Naive B cell (primary cell): ENCODE measurements at regions not wholly inside any gene's neighbourhood (a gene's known extent, or its start where the extent isn't known, plus 50 kb on each side); places are given as distances from the start of the nearest gene placed in this dataset.
"Not testable (repeated sequence)": the region's sequence is repeated elsewhere in the genome, so short reads cannot be mapped to it uniquely, and the experiment has no call there.

Experiments used
- ATAC-seq, 2 donors: fragments of 150-1000 bp; cut with Tn5 transposase; 2 replicates each; pipeline ENCODE4 v1.10.0; 2021; ENCODE audit warnings: low read depth in 2 of 2, mild to moderate bottlenecking in 2 of 2, moderate library complexity in 2 of 2
- DNase-seq: peaks from one replicate; pipeline ENCODE4 v3.0.0; 2022
- H3K27ac Mint-ChIP-seq, 6 donors: one replicate each; pipeline ENCODE4 v1.8.0; 2020 to 2022; ENCODE audit warnings: mild to moderate bottlenecking in 6 of 6, mixed read lengths in 6 of 6, moderate library complexity in 5 of 6, inconsistent platforms in 2 of 6
- H3K27me3 Mint-ChIP-seq, 3 donors: one replicate each; pipeline ENCODE4 v1.8.0; 2021 to 2022; ENCODE audit warnings: mixed read lengths in 3 of 3, mild to moderate bottlenecking in 1 of 3
- H3K36me3 Mint-ChIP-seq, 2 donors: one replicate each; pipeline ENCODE4 v1.8.0; 2020 to 2022; ENCODE audit warnings: mixed read lengths in 2 of 2, inconsistent platforms in 1 of 2, mild to moderate bottlenecking in 1 of 2
- H3K4me1 Mint-ChIP-seq, 3 donors: one replicate each; pipeline ENCODE4 v1.8.0; 2020 to 2022; ENCODE audit warnings: mixed read lengths in 3 of 3, inconsistent platforms in 1 of 3, mild to moderate bottlenecking in 1 of 3, moderate library complexity in 1 of 3
- H3K4me3 Mint-ChIP-seq, 8 donors: one replicate each; pipeline ENCODE4 v1.8.0; 2020 to 2022; ENCODE audit warnings: mild to moderate bottlenecking in 8 of 8, mixed read lengths in 8 of 8, moderate library complexity in 8 of 8, inconsistent platforms in 2 of 8
- H3K9me3 Mint-ChIP-seq, 7 donors: one replicate each; pipeline ENCODE4 v1.8.0; 2020 to 2022; ENCODE audit warnings: mixed read lengths in 7 of 7, mild to moderate bottlenecking in 5 of 7, inconsistent platforms in 2 of 7, moderate library complexity in 1 of 7

GRCh38 chr6:27808242-27809066, 103.7 kb downstream of the OR2B2 start:
- H3K27me3 Mint-ChIP-seq, H3K36me3 Mint-ChIP-seq: not testable (repeated sequence)
- Mint-ChIP-seq H3K9me3 (peaks cover 0 to 29% (median 11%) of the 10 kb centered on the region in 7 donors), H3K4me1 (peaks cover 25 to 44% (median 34%) of the 10 kb centered on the region in 3 donors), H3K27ac (peak overlapping the region; percentile 93 to 99 (median 96)), H3K4me3 (peak overlapping the region; percentile 88 to 99 (median 96))
- DNase-seq (peak; percentile 30), ATAC-seq (peak in 1 of 2 donors; percentile 2)

DNA sequence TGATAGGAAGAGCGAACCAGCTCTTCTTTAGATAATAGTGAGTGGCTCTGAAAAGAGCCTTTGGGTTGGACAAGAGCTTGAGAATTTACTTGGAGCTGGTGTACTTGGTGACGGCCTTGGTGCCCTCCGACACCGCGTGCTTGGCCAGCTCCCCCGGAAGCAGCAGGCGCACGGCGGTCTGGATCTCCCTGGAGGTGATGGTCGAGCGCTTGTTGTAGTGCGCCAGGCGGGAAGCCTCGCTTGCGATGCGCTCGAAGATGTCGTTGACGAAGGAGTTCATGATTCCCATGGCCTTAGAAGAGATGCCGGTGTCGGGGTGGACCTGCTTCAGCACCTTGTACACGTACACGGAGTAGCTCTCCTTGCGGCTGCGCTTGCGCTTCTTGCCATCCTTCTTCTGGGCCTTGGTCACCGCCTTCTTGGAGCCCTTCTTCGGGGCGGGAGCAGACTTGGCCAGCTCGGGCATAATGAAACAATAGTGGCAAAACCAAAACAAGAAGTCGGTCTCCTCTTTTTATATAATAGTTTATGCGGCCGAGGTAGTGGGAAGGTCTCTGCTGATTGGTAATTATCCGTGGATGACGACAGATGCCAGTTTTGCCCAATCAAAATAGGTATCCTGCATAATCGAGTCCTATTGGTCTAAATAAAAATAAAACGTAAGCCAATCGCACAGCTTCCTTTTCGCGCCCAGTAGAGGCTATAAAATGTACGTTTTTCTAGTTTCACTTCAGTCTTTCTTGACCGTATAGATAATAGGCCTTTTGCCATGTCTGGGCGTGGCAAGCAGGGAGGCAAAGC, 104.6 kb downstream of the OR2B2 start:
- H3K4me3 Mint-ChIP-seq, result peak overlapping the region; percentile 88 to 99 (median 96)
- peaks cover 25 to 44% (median 34%) of the 10 kb centered on the region in 3 donors for H3K4me1 Mint-ChIP-seq

GRCh38 chr6:27806981-27807440, 105.2 kb downstream of the OR2B2 start:
- no peaks in the 10 kb centered on the region for H3K36me3 Mint-ChIP-seq
- DNase-seq (no peak), ATAC-seq (no peak)
- H3K27ac Mint-ChIP-seq, result peak overlapping the region; percentile 79 to 99 (median 95)
- peaks cover 0 to 29% (median 11%) of the 10 kb centered on the region in 7 donors for H3K9me3 Mint-ChIP-seq
- H3K27me3 Mint-ChIP-seq, result no peaks in the 10 kb centered on the region
- H3K4me1 Mint-ChIP-seq, result peaks cover 25 to 44% (median 34%) of the 10 kb centered on the region in 3 donors
- H3K4me3 Mint-ChIP-seq, result peak overlapping the region; percentile 88 to 99 (median 96)

More for the DNA sequence above, 104.6 kb downstream of the OR2B2 start:
- DNase-seq (peak; percentile 86), ATAC-seq (peak; percentile 75)
- H3K36me3 Mint-ChIP-seq, H3K27me3 Mint-ChIP-seq: not testable (repeated sequence)
- Mint-ChIP-seq H3K27ac (peak overlapping the region; percentile 93 to 99 (median 96)), H3K9me3 (peaks cover 0 to 29% (median 11%) of the 10 kb centered on the region in 7 donors)

DNA sequence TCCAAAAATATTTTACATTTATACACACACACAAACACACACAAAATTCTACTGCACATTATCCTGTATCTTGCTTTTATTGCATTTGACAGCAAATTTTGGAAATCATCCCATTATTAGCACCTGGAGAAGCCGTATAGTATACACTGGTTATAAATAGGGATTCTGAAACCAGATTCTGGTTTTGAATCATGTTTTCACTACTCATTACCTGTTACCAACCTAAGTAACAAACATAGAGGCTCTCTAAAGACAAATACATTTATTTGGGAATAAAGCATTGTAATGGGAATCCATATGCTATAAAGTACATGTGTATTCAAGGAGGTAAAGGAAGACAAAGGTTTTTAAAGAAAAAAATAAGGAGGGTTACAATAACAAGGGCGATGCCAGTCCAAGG, 106.8 kb downstream of the OR2B2 start:
- peaks cover 0 to 29% (median 11%) of the 10 kb centered on the region in 7 donors for H3K9me3 Mint-ChIP-seq
- peak overlapping the region in 1 of 8 donors; percentile 88 for H3K4me3 Mint-ChIP-seq
- H3K27ac Mint-ChIP-seq, result no peak overlapping the region
- ATAC-seq (no peak), DNase-seq (no peak)
- H3K27me3 Mint-ChIP-seq, result peaks cover 0 to 6% (median 0%) of the 10 kb centered on the region in 3 donors
- H3K36me3 Mint-ChIP-seq, result no peaks in the 10 kb centered on the region
- peaks cover 12 to 33% (median 23%) of the 10 kb centered on the region in 3 donors for H3K4me1 Mint-ChIP-seq

DNA sequence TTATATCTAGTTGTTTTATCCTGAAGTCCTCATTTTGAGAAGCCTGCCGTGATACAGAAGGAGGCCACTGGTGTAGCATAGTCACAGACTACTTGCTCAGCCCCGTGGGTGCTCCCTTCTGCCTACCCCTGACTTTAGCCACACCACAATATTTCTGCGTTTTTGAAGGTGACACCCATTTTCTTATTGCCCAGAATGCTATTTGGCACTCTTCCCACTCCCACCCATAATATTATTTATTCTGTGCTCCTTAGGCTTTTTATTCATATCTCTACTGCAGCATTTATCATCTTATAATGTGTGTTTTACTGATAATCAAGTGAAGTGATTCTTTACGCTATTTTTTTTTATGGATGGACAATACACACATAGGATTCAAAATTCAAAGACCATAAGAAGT, 107.3 kb downstream of the OR2B2 start:
- H3K27ac Mint-ChIP-seq, result no peak overlapping the region
- peaks cover 11 to 28% (median 18%) of the 10 kb centered on the region in 3 donors for H3K4me1 Mint-ChIP-seq
- H3K27me3 Mint-ChIP-seq, result peaks cover 0 to 6% (median 0%) of the 10 kb centered on the region in 3 donors
- no peak overlapping the region for H3K4me3 Mint-ChIP-seq
- ATAC-seq (no peak), DNase-seq (no peak)
- peaks cover 0 to 26% (median 11%) of the 10 kb centered on the region in 7 donors for H3K9me3 Mint-ChIP-seq
- H3K36me3 Mint-ChIP-seq, result no peaks in the 10 kb centered on the region

- H3K27ac Mint-ChIP-seq, result no peak overlapping the region
- H3K4me3 Mint-ChIP-seq, result no peak overlapping the region
- ATAC-seq (no peak), DNase-seq (no peak)
- H3K27me3 Mint-ChIP-seq, result peaks cover 0 to 16% (median 8%) of the 10 kb centered on the region in 3 donors
- peaks cover 0 to 2% (median 0%) of the 10 kb centered on the region in 3 donors for H3K4me1 Mint-ChIP-seq
- no peaks in the 10 kb centered on the region for H3K36me3 Mint-ChIP-seq
- no peaks in the 10 kb centered on the region for H3K9me3 Mint-ChIP-seq
Observed at GRCh38 chr6:27800731-27801373, 111.3 kb downstream of the OR2B2 start.

DNA sequence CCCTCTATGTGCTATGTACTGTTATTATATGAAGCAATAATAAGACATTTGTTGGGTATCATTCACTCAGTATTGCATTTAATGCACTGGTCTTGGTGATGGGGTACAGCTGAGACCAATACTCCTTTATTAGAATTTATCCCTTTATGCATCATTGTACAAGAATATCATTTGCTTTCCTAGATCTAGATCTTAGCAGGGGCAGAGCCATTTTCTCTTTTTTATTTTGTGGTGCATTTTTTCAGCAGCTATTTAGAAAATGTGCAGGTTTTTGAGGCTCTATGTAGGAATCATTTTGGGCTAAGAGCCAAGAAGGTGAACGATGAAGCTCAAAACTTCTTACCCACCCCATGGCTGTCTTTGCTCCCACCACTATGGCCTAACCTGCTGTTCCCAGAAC, 114.2 kb downstream of the OR2B2 start:
- no peaks in the 10 kb centered on the region for H3K36me3 Mint-ChIP-seq
- peaks cover 0 to 16% (median 13%) of the 10 kb centered on the region in 3 donors for H3K27me3 Mint-ChIP-seq
- no peak overlapping the region for H3K4me3 Mint-ChIP-seq
- H3K9me3 Mint-ChIP-seq, result no peaks in the 10 kb centered on the region
- no peak for DNase-seq
- H3K4me1 Mint-ChIP-seq, result peaks cover 1 to 8% (median 1%) of the 10 kb centered on the region in 3 donors
- ATAC-seq, result no peak
- no peak overlapping the region for H3K27ac Mint-ChIP-seq

DNA sequence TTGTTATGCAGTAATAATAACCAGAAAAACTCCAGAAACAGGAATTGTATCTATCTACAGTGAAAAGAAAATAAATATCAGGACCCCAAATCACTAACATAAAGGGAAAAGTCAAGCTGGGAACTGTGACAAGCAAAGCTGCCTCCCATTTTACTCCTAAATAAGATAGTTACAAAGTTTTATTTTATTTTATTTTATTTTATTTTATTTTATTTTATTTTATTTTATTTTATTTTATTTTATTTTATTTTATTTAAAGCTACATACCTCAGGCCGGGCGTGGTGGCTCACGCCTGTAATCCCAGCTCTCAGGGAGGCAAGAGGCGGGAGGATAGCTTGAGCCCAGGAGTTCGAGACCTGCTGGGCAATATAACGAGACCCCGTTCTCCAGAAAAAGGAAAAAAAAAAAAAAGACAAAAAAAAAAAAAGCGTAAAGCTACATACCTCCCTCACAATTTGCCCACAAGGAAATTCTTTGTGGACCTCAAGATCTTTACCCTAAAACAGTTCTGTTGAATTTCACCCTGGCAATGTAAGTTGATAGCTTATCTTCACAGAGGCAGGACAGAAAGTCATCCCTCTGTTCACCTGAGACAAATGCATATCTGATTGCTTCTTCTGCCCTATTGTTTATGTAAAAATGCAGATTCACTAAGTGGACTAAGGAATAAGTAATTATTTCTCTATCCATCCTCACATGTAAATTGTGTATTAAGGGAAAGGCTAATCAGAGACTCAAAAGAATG, 115.3 kb downstream of the OR2B2 start:
- H3K4me3 Mint-ChIP-seq, H3K27ac Mint-ChIP-seq, H3K36me3 Mint-ChIP-seq, ATAC-seq, H3K9me3 Mint-ChIP-seq, DNase-seq: not testable (repeated sequence)
- Mint-ChIP-seq H3K27me3 (peaks cover 4 to 17% (median 17%) of the 10 kb centered on the region in 3 donors), H3K4me1 (peaks cover 12 to 15% (median 12%) of the 10 kb centered on the region in 3 donors)

DNA sequence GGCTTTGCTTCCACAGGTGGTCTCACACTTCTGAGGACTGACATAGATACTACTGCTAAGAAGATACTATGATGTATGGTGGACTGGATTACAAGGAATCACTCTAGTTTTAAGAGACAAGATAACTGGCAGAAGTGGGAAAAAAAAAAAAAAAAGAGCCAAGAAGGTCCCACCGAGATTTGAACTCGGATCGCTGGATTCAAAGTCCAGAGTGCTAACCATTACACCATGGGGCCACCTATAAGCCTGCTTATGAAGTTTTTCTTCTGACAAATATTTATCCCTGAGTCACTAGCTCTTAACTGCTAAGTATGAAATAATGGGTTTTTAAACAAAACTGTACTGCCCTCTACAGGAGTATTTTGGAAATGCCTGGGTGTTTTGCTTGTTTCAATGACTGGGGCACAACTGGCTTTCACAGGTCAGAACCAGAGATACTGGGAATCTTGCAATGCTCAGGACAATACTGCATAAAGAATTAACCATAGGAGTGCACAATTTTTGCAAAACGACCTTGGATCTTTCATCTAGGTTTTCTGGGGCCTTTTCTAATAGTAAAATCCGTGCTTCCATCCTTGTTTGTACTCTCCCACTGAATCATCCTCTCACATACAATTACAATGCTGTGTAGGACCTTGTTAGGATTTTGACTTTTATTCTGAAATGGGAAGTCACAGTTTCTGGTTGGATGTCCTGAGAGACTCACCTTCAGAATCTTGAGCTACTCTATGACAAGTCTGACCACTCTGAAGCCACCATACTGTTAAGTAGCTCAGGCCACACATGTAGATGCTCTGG, 116.3 kb downstream of the OR2B2 start:
- peak overlapping the region in 2 of 8 donors; percentile 12 to 42 for H3K4me3 Mint-ChIP-seq
- H3K27me3 Mint-ChIP-seq, result peaks cover 11 to 24% (median 22%) of the 10 kb centered on the region in 3 donors
- peak; percentile 68 to 69 for ATAC-seq
- no peaks in the 10 kb centered on the region for H3K36me3 Mint-ChIP-seq
- peak overlapping the region in 2 of 6 donors; percentile 45 to 91 for H3K27ac Mint-ChIP-seq
- H3K4me1 Mint-ChIP-seq, result peaks cover 20 to 23% (median 21%) of the 10 kb centered on the region in 3 donors
- peaks cover 0 to 2% (median 0%) of the 10 kb centered on the region in 7 donors for H3K9me3 Mint-ChIP-seq
- DNase-seq, result peak; percentile 75

DNA sequence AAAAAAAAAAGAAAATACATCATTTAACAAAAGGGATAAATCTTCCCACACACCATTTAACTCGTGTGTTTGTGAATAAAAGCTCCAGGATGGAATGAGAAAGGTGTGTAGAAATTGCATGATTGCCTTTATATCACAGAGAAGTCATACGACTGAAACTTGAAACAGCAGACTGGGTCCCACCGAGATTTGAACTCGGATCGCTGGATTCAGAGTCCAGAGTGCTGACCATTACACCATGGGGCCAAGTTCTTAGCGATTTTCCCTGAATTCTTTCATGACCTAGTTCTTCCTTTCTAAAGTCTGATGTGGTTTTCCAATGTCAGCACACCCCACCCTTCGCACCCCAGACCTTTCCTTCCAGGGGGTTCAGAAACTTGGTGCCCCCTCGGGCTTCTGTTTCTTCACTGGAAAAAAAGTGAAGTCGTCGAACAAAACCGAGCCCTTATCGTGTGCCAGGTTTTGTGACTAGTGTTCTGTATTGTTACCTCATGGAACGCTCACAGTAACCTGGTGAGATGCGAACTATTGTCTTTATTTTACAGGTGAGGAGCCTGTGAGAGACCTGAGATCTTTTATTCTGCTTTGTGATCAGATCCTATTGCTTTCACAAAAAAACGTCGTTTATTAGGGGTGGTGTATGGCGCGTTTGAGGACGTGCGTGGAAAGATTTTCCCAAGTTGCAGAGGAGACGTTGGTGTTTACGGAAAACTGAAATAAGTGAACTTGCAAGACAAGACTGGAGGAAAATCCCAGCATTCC, 120.8 kb downstream of the OR2B2 start:
- Mint-ChIP-seq H3K27ac (peak overlapping the region in 3 of 6 donors; percentile 19 to 72 (median 35)), H3K9me3 (peaks cover 0 to 2% (median 0%) of the 10 kb centered on the region in 7 donors), H3K4me3 (peak overlapping the region; percentile 61 to 92 (median 86)), H3K4me1 (peaks cover 20 to 23% (median 21%) of the 10 kb centered on the region in 3 donors), H3K27me3 (peaks cover 15 to 31% (median 22%) of the 10 kb centered on the region in 3 donors), H3K36me3 (no peaks in the 10 kb centered on the region)
- ATAC-seq, result no peak
- DNase-seq, result no peak

GRCh38 chr6:27788376-27788775, 123.8 kb downstream of the OR2B2 start:
- H3K36me3 Mint-ChIP-seq, H3K4me3 Mint-ChIP-seq, DNase-seq, H3K27ac Mint-ChIP-seq, ATAC-seq, H3K9me3 Mint-ChIP-seq: not testable (repeated sequence)
- peaks cover 16 to 21% (median 20%) of the 10 kb centered on the region in 3 donors for H3K4me1 Mint-ChIP-seq
- H3K27me3 Mint-ChIP-seq, result peaks cover 35 to 56% (median 42%) of the 10 kb centered on the region in 3 donors
